ENCODE measurements at regions not wholly inside any gene's neighbourhood (a gene's known extent, or its start where the extent isn't known, plus 50 kb on each side); places are given as distances from the start of the nearest gene placed in this dataset.

DNA sequence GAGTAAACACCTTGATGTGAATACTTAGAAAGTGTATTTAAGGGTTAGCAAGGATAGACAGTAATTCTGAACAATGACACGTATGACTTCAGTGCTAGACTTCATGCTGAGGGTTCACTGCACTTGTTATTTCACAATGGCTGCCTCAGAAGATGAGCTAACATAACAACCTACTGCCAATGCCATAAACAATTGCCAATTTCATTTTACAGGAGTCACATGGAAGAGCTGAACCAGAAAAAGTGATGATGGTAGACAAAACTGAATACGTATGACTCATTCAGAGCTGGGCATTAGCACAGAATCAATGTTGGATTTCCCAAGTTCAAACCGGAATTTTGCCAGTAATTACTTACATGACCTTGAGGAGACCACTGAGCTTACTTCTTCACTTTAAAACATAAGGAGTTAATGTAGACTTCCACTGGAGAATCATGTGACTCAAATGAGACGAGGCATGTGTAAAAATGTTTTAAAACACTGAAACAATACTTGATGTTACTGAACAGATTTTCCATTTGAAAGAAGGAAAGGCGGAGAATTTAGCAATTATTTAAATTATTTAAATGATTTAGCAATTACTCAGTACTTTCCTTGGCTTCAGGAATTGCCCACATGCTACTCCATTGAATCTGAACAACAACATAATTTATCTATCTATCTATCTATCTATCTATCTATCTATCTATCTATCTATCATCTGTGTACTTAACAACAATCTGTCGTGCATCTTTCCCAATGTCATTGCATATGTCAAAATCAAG lies 868.5 kb upstream of the SLIT2 start:
- Histone ChIP-seq H3K27ac (no peak overlapping the region), H3K4me1 (replicated peaks in 1 of 2) (no peaks in the 10 kb centered on the region), H3K9me3 (replicated peaks in 1 of 3) (no peaks in the 10 kb centered on the region), H3K36me3 (replicated peaks in 1 of 2) (no peaks in the 10 kb centered on the region), H3K4me3 (no peak overlapping the region), H3K27me3 (no peaks in the 10 kb centered on the region)
- intact Hi-C loops (cut with DNase I): no loop called here
- 70 to 74% (median 73%) methylated on average over 6 of the region's 6 CpGs for WGBS, 4 donors
- TF ChIP-seq, protein P1, sequence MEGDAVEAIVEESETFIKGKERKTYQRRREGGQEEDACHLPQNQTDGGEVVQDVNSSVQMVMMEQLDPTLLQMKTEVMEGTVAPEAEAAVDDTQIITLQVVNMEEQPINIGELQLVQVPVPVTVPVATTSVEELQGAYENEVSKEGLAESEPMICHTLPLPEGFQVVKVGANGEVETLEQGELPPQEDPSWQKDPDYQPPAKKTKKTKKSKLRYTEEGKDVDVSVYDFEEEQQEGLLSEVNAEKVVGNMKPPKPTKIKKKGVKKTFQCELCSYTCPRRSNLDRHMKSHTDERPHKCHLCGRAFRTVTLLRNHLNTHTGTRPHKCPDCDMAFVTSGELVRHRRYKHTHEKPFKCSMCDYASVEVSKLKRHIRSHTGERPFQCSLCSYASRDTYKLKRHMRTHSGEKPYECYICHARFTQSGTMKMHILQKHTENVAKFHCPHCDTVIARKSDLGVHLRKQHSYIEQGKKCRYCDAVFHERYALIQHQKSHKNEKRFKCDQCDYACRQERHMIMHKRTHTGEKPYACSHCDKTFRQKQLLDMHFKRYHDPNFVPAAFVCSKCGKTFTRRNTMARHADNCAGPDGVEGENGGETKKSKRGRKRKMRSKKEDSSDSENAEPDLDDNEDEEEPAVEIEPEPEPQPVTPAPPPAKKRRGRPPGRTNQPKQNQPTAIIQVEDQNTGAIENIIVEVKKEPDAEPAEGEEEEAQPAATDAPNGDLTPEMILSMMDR (IDR thresholded peaks at IDR 0.05): no peak
- no peak for TF ChIP-seq POLR2A (IDR thresholded peaks at IDR 0.05)
- DNase-seq: no peak

DNA sequence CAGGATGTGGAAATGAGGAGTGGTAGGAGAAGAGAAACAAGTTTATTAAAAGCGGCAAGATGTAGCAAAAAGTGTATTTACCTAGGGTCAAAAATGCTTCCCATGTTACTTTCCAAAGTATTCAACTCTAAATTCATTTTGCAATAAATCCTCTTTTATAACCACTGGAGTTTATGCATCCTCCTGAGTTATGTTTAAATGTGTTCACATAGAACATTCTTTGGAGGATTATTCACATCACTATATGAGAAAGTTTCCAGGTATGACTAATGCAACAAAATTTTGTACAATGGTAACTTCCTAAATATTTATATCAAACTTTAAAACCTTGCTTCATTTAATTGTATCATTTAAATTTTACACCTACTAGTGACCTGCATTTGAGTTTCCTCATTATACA lies 870.6 kb upstream of the SLIT2 start:
- WGBS, 4 donors: 86 to 91% (median 88%) methylated on average over 1 of the region's 1 CpG
- intact Hi-C loops (cut with DNase I): no loop called here

DNA sequence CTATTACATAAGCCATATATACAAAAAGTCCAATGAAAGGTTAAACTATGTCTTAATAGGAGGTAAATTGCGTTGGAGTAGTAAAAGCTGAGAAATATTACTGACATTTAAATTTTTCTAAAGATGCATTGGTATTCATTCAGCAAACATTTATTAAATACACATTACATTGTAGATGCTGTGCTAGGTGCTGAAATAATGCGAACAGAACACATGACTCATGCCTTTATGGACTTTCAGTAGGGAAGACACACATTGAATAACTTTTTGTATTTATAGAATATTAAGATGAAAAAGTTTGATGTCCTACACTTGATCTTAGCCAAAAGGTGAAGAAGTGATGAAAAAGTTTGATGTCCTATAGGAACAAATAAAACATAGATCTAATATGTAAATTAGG lies 871.1 kb upstream of the SLIT2 start:
- DNase-seq: no peak
- WGBS, 4 donors: 68 to 78% (median 73%) methylated on average over 2 of the region's 2 CpGs
- Histone ChIP-seq H3K27ac (no peak overlapping the region), H3K27me3 (no peaks in the 10 kb centered on the region), H3K9me3 (replicated peaks in 1 of 3) (no peaks in the 10 kb centered on the region), H3K4me1 (replicated peaks in 1 of 2) (no peaks in the 10 kb centered on the region), H3K36me3 (replicated peaks in 1 of 2) (no peaks in the 10 kb centered on the region), H3K4me3 (no peak overlapping the region)
- intact Hi-C loops (cut with DNase I): no loop called here
- TF ChIP-seq, protein P1 (IDR thresholded peaks at IDR 0.05): no peak
- no peak for TF ChIP-seq POLR2A (IDR thresholded peaks at IDR 0.05)

More for the DNA sequence above, 870.6 kb upstream of the SLIT2 start:
- Histone ChIP-seq H3K27ac (no peak overlapping the region), H3K27me3 (no peaks in the 10 kb centered on the region), H3K9me3 (replicated peaks in 1 of 3) (no peaks in the 10 kb centered on the region), H3K4me3 (no peak overlapping the region), H3K4me1 (replicated peaks in 1 of 2) (no peaks in the 10 kb centered on the region), H3K36me3 (replicated peaks in 1 of 2) (no peaks in the 10 kb centered on the region)
- no peak for DNase-seq
- TF ChIP-seq, protein P1 (IDR thresholded peaks at IDR 0.05): no peak
- TF ChIP-seq POLR2A (IDR thresholded peaks at IDR 0.05): no peak

DNA sequence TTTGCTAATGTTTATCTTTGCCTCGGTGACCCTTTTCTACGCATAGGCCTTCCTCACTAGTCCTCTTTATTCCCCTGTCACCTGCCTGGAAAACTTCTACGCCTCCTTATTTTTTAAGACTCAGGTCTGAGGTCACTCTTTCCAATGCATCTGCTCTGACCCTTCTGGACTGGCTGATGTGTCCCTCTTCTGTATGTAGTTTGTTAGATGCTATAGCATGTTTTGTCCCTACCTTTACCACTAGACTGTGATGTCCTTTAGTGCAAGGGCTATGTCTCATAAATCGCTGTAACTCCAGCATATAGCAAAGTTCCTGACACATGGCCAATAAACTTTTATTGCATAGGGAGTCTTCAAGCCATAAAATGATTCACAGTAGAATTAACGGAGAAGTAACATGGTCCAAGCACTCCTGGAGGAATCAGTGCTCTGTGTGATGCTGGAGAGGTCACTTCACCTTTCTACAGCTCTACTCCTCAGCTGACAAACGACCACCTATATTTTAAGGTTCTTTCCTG lies 872.5 kb upstream of the SLIT2 start:
- WGBS, 4 donors: 58 to 69% (median 64%) methylated on average over 6 of the region's 6 CpGs
- no peaks in the 10 kb centered on the region for H3K4me1 ChIP-seq (replicated peaks in 1 of 2)

More for the DNA sequence above, 872.5 kb upstream of the SLIT2 start:
- no peak overlapping the region for H3K27ac ChIP-seq
- H3K4me3 ChIP-seq: no peak overlapping the region
- intact Hi-C loops (cut with DNase I): no loop called here
- no peak for DNase-seq
- no peaks in the 10 kb centered on the region for H3K9me3 ChIP-seq (replicated peaks in 1 of 3)
- no peak for TF ChIP-seq POLR2A (IDR thresholded peaks at IDR 0.05)
- TF ChIP-seq, protein P1 (IDR thresholded peaks at IDR 0.05): no peak
- no peaks in the 10 kb centered on the region for H3K36me3 ChIP-seq (replicated peaks in 1 of 2)
- no peaks in the 10 kb centered on the region for H3K27me3 ChIP-seq

Measured in adrenal gland (tissue), 9 donors.